Lung microvascular endothelial cell (primary cell): ENCODE measurements at regions not wholly inside any gene's neighbourhood (a gene's known extent, or its start where the extent isn't known, plus 50 kb on each side); places are given as distances from the start of the nearest gene placed in this dataset.
A peak's percentile ranks its signal among the peaks of the same experiment; 100 is the strongest.

Experiments used
- DNase-seq, 2 donors: peaks; one replicate each; pipeline versions ENCODE4 v3.0.0 to v3.0.0-alpha.2; 2010; ENCODE audit warnings: low read depth in 2 of 2

DNA sequence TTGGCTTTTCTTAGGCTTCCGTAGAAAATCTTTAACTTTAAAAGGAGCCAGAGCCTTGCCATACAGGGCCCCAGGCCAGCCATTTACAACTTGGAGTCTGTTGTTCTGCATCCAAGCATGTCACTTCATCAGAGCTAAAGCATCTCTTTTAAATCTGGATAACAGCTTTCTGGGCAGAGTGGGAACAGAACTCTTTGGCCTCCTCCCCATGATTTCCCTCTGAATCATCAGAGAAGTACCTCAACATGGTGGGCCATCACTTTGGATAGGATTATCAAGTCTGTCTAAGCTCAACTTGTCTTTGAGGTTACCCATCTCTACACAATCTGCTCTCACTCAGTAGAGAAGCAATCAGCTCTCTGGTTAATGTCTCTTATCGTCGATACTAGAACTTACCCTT lies 170.9 kb downstream of the SLC6A15 start:
- DNase-seq: no peak

DNA sequence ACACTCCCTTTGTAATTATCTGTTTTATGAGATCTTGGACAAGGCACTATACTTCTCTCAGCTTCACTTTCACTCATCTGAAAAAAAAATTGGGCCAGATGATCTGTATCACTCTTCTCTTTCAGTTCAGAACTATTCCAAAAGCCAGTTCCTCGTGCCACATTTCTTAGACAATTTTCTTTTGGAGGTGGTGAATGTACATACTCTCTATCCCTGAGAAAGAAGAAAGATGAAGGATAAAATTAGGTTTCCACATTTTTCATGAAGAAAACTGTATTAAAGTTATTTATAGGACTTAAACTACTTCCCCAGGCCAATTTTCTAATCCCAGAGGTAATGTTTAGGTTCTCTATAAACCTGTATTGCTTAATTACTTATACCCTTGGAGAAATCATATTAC lies 171.6 kb downstream of the SLC6A15 start:
- DNase-seq: no peak

DNA sequence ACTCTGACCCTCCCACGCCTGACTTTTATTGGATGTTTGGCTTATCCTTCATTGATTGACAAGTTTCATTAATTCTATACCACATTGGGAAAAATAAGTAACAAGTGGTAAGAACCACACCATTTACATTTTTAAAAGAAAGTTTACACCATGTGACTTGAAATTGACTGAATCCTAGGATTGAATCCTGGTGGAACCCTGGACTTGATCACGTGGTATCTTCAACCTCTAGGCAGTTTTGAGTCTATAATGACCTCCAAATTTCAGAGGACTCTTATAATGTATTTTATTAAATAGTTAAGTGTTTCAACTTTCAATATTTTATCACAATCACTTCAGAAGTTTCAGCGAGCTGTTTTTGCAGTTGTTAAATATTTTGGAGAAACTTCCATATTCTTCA lies 172.0 kb downstream of the SLC6A15 start:
- DNase-seq: no peak

DNA sequence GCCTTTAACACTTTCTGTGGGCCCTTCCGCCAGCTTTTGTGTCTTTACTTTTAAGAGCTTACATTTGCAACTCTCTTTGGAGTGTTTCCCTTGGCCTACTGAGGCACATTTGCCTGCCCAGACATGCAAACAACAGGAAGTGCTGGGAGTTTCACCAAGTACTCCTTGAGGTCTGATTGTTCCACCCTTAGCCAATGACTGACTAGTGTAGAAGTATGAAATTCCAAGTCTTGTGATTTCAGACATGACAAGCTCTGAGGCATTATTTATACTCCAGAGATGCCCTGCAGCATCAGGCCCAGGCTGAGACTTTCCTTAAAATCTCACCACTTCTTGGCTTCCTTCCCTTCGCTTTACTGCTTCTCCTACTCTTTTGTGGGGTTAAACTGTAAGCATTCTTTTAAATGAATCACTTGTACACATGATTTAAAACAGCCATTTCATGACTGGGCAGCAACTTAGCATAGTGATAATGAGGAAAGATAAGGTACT lies 174.1 kb downstream of the SLC6A15 start:
- no peak for DNase-seq

DNA sequence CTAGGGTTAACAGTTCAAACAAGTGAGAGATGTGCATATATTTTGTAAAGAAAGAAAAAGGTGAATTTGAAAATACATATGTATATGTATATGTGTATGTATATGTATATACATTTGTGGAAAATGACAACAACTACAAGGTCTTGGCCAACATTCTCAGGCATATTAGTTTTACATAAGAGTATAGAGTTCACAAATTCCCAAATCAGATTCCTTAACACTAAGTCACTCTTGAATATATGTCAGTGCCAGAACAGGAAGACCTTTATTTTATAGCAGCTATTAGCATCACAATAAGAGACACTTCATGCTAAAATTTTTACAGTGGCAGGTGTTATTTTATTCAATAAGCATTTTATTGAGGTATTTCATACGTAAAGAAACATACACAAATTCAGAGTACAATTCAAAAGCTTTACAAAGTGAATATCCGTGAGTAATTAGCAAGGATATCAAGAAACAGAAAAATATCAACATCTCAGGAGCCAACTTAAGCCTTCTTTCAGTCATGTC lies 179.7 kb downstream of the SLC6A15 start:
- no peak for DNase-seq

DNA sequence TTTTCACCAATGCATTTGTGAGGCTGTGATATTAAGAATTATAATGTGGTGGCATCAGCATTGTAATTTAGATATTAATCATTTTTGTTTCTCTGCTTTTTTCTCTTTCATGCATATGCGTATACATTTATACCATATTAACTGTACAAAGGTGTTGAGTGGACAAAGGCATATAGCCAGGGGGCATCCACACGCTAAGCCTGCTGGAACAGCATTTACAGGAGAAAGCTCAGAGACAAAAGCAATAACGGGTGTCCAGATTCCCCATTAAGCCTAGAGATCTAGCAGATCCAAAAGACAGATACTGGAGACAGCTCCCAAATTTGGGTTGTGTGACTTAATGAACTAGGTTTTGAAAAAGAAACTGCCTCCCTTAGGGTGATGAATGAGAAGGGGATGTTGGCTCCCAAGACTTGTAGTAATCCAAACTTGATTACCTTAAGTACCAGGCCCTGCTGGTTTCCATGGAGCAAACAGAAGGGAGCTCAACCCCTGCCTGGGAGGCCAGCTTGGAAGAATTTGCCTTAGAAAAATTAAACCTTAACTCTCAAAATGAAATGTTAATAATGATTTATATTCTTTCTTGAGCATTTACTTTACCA lies 181.9 kb downstream of the SLC6A15 start:
- no peak for DNase-seq

DNA sequence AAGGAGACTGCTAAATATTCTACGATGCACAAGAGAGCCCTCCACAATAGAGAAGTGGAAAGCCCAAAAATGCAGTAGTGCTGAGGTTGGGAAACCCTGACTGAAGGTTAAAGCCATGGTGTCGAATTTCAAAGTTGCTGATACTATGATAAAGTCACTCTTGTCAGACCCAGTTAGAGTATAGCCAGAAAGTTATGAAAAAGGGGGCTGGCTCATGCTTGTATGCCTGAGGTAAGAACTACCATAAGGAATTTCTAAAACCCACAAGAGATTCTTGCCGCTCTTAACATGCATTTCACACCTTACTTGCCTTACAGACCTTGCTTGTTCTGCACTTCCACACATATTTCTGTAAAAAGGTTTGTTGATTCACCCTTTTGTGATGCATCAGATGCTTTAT lies 184.6 kb downstream of the SLC6A15 start:
- DNase-seq: no peak

DNA sequence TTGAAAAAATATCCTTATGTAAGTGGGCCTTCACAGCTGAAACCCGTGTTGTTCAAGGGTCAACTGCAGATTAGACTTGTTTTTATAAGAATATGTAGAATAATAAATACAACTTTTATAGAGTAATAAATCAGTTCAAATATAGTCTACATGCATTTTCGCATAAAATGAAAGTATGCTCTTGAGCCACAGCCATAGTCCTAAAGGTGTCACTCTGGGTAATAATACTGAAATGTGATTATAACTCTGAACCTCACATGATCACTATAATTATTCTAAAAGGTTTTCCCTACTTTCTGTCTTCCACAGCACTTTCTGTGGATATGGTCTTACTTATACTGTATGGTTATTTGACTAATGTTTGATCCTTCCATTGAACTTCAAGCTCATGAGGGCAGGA lies 185.8 kb downstream of the SLC6A15 start:
- no peak for DNase-seq

DNA sequence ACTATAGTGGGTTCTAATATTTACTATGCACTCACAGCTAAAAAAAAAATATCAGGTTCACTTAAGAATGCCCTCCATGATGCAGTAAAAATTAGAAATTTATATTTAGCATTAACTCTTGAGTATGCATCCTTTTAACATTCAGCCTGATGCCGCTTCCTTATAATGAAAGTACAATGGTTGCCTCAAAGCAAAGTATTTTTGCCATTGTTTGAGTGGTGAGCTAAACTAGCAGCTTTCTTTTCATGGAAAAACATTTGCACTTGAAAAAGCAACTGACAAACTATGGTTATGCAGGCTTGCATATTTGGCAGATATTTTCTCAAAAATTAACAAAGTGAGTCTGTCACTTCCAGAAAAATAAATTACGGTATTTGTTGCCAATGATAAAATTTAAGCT lies 188.6 kb downstream of the SLC6A15 start:
- no peak for DNase-seq

DNA sequence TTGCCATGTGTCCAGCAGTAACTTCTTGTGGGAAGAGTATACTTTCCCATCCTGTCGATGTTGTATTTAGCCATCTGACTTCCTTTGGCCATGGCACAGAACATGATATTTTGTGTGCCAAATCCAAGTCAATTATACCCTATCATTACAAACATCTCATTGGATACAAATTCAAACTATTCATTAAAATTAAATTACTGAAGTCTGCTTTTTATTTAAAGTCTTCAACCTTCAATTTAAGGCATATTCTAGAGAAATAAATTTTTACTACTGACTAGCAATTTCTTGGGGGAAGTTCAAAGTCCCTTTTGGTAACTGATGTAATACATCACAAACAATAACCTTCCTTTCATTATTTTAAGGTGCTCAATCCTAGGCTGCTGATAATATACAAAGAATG lies 192.6 kb downstream of the SLC6A15 start:
- no peak for DNase-seq

DNA sequence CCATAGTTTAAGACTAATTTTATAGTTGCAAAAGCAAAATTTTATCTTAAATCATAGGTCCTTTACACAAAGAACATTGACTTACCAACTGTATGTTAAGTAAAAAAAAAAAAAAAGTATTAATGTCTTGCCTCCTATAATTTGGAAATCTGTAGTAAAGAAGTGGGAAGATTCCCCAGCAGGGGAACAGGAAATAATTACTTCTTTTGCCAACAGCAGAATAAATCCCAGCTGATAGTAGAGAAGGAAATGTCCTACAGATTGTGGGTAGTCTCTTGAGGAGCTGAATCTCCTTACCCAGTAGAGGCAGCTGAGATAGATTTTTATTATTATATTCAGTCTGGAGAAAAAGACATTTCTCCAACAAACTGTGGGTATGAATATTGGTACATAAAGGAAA lies 193.7 kb downstream of the SLC6A15 start:
- DNase-seq: no peak

DNA sequence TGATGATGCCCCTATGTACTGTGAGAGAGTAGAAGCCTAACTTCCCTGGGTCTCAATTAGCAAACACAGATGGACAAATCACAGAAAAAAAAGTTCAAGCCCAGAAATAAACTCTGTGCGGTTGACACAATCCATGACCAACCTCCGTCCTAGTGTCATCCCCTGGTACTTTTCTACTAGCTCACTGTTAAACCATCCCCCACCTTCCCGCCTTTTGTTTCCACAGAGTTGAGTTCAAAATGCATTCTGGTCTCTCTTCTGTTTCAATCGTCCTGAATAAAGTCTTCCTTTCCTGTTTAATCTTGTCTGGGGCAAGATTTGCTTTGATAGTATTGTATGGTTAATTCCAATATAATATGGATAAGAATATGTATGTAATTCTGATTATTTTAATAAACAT lies 199.9 kb downstream of the SLC6A15 start:
- DNase-seq: no peak

DNA sequence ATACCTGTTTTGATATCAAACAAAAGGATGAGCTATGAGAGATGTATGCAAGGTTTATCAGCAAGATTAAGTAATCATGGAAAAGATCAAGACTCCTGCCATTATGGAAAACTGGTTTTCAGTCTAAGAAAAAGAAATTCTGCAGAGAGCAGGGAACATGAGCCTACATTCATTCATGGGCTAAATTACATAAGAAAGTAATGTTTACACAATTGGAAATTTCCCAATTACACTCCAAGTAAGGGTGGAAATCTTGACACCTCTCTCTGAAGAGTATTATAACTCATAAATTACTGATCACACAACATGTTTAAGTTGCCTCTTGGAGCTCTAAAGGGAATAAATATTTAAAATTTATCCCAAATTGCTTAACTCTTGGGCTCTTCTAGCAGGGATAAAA lies 206.2 kb downstream of the SLC6A15 start:
- DNase-seq: no peak

DNA sequence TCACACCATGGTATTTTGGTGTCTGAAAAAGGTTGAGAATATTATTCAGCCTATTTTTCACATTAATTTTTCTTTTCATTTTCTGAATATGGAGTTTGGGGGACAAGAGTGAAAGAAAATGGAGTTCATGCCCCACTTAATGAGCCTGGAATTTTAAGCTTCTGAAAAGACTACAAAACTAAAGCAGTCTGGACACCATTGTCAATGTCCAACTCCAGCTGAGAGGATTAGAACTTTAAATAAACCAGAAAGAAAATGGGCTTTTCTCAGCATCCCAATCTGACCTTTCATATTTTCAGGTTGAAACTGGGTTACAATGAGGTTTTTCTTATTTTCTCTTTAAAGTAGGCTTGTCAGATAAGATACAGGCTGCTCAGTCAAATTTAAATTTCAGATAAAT lies 207.7 kb downstream of the SLC6A15 start:
- DNase-seq: no peak

DNA sequence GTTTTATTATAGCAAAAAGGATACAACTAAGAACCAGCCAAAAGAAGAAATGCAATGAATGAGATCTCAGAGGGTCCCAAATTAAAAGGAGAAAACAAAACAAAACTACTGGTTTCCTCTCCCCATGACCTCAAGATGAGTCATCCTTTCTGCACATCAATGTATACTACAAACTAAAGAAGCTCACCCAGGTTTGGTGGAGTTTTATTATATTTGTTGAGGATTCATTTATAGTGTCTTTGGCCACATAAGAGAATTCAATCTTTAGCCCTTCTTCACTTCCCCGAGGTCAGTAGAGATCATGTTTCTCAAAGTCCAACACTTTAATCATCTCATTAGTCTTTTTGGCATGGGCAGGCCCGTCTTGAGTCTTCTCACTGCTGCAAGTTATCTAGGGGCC lies 210.6 kb downstream of the SLC6A15 start:
- DNase-seq: peak in 1 of 2 donors; percentile 1

DNA sequence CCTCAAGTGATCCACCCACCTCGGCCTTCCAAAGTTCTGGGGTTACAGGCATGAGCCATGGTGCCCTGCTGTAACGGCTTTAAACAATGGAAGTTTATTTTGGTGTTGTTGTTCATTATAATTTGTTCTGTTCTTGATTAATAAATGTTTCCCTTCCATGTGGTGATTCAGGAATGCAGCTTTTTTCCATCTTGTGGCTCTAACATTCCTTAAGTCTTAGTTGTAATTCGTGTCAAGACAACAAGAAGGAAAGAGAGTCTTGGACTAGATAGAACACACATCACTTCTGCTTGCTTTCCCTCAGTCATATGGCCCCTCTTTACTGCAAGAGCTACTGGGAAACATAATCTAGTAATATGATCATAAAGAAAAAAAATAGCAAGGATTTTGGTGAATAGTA lies 211.6 kb downstream of the SLC6A15 start:
- no peak for DNase-seq

DNA sequence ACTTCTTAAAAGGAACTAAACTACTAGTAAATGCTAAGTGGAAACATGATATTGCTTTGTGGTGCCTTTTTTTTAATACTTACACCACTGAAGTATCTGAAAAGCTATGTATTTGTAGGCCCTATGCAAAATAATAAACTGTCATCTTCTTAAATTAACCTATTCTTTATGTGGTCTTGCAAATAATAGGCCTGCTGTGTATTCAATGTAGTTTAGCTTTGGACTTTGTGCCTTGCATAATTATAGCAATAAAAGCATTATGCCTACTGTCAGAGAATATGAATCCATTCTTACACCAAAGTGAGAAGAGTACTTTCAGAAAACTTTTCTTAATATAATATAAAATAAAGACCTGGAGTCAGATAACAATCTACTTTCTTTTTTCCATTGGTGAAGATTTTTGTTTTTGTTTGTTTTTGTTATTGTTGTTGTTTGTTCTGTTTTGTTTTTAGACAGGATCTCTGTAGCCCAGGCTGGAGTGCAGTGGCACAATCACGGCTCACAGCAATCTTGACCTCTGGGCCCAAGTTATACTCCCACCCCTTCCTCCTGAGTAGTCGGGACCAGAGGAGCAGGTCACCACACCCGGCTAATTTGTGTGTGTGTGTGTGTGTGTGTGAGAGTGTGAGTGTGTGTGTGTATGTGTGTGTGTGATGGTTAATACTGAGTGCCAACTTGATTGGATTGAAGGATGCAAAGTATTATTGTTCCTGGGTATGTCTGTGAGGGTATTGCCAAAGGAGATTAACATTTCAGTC lies 213.8 kb downstream of the SLC6A15 start:
- no peak for DNase-seq

DNA sequence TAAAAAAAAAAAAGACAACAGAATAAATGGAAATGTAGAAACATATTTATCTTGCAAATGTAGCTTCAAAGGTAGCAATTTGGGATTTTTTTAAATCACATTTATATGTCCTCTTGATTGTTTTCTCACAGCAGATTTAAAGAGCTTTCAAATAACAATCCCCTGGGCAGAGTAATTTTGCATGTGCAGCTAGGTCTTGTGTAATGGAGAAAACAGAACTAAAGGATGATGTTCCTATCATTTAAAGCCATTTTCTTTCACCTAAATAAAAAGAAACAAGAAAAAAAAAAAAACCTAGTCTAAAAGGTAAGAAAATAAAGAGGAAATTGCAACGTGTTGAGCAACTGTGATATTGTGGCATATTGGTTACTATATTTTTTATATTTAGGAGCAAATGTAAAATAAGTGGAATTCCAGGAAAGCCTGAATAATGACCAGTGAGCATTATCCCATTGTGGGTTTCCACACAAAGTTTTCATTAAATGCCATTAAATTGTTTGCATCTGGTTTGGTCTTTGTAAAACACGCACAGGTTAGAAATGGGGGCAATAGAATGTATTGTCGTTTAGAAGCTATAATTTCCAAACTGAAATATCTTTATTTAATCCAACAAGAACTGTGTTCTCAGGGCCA lies 215.6 kb downstream of the SLC6A15 start:
- no peak for DNase-seq

DNA sequence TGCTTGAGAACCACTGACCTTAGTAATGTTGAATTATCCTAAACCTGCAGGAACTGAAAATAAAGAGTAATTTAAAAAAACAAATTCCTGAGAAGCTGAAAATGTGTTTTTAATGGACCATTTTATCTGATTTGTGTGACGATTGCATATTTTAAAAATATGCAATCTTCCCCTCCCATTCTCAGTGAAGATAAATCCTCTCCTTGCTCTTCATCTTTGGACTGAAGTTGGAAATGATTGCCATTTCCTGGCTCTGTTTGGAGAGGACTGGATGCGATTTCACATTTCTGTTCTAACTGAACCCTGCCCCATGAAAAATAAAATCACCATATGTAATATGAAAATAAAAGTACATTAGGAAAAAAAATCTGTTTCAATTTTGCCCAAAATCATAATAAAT lies 216.3 kb downstream of the SLC6A15 start:
- no peak for DNase-seq

DNA sequence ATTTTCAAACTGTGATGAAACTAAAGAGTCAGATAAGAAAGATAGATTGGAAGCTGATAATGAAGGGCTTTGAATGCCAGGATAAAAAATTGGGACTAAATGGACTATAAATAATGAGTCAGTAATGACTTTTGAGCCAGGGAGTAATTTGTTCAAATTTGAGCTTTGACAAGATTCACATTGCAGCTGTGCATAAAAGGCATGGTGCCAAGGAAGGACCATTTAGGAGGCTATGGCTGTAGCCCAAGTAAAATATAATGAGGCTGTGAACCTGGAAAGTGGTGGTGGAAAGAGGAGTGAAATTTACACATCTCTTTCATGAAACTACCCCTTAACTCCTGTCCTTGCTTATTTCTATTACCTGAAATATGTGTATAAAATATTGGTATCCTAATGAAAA lies 218.5 kb downstream of the SLC6A15 start:
- DNase-seq: no peak

DNA sequence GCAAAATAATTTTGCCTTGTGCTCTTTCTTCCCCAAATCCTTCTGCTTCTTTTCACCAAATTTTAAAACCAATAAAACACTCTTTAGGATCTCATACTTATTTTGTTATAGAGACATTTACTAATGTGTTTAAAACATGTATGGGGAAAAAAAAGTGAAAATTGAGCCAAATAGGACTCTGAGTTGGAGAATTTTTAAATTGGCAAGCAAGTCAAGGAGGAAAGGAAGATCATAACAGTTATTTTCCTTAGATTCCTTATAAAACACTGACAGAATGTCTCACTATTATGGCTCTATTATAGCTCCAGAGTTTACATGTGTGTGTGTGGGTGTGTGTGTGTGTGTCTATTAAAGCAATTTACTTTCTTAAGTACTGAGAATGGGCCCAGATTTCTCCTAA lies 220.5 kb downstream of the SLC6A15 start:
- no peak for DNase-seq

DNA sequence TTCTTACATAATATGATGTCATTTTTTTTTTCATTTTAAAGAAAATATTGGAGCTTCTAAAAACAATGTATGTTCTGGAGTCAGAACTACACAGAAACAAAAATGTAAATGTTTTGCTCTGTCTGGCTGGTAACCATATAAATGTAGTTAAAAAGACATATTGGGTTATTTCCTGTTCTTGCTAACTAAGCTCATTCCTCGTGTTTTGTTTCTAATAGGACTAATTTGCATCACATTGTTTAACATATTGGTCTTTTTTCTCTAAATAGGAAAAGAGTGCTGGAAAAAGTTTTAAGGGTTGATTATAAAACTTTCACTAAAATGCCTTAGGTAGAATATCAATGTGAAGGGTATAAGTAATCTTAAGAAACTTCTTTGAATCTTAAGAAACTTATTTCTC lies 221.3 kb downstream of the SLC6A15 start:
- no peak for DNase-seq

DNA sequence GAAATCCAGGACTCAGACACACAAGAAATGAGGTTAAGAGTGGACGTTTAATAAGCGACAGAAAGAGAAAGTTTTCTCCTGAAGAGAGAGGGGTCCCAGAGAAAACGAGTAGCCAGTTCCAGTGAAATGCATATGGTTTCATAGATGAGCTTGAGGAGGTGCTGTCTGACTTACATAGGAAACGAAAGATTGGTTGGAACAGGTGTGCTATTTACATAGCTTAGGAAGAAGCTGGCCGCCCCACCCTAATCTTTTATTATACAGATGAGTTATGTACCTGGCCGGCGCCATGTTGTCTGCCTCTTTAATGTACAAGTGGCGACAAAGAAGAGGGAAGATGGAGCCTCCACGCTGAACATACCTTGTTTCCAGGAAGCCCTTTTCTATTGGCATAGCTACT lies 223.0 kb downstream of the SLC6A15 start:
- no peak for DNase-seq
